ENCODE measurements at regions not wholly inside any gene's neighbourhood (a gene's known extent, or its start where the extent isn't known, plus 50 kb on each side); places are given as distances from the start of the nearest gene placed in this dataset.

- no peak for DNase-seq (ENCODE audit: low read depth)
- H3K4me3 ChIP-seq (ENCODE audit: low read depth, low read length), result no peak overlapping the region
Measured at GRCh38 chr1:216913976-216914375, 190.7 kb upstream of the ESRRG start.

DNA sequence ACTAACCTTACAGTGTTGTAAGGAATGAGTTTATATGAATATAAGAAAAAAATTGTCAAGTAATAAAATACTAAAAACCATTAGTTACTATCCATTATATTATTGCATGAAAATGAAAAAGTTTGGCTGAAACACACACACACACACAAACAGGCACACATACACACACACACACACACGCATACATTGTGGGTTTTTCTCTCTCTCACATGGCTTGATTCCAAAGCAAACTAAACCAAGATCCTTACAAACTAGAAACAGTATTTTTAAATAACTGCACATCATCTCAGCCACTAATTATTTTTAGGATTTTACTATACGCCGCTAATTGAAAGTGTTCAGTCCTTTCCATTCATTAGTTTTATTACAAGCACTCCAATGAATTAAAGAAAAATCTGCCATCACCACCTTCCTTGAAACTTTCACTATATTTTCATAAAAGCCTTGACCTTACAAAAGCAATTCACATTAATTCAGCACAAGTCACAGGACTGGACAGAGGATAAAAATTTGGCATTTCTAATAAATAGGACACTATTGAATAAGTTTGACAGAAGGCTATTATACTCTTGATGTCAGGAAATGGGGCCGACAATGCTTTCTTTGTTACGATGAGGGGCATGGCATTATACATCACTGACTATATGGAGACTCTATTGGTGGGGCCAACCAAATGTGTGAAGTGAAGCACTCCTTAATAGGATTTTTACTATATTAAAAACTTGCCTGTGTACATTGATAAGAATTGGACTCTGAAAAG, 187.0 kb upstream of the ESRRG start:
- peak; percentile 38 for DNase-seq (ENCODE audit: low read depth)
- no peak overlapping the region for H3K4me3 ChIP-seq (ENCODE audit: low read depth, low read length)

- H3K4me3 ChIP-seq (ENCODE audit: low read depth, low read length), result no peak overlapping the region
- DNase-seq (ENCODE audit: low read depth), result no peak
Measured at GRCh38 chr1:216908126-216908525, 184.9 kb upstream of the ESRRG start.

- H3K4me3 ChIP-seq (ENCODE audit: low read depth, low read length), result no peak overlapping the region
- DNase-seq (ENCODE audit: low read depth), result no peak
Measured at GRCh38 chr1:216907100-216907499, 183.9 kb upstream of the ESRRG start.

- DNase-seq (ENCODE audit: low read depth), result no peak
- H3K4me3 ChIP-seq (ENCODE audit: low read depth, low read length), result no peak overlapping the region
Measured at GRCh38 chr1:216905781-216906180, 182.6 kb upstream of the ESRRG start.

DNA sequence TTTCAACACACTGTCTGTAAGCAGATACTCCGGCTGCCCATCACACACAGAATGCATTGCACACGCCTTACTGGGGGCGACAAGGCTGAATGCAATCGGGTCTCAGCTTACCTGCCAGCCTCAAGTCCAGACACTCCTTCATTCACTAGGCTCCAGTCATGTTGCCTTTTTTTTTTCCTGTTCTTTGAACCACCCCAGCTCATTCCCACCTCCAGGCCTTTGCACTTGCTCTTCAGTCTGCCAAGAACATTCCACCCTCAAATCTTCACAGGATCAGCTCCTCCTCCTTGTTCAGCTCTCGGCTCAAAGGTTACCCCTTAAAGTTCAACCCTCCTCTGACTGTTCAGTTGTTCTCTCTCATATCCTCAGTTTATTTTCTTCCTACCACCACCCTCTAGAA, 181.9 kb upstream of the ESRRG start:
- H3K4me3 ChIP-seq (ENCODE audit: low read depth, low read length), result no peak overlapping the region
- DNase-seq (ENCODE audit: low read depth), result no peak

GRCh38 chr1:216904471-216904870, 181.2 kb upstream of the ESRRG start:
- DNase-seq (ENCODE audit: low read depth), result no peak

DNA sequence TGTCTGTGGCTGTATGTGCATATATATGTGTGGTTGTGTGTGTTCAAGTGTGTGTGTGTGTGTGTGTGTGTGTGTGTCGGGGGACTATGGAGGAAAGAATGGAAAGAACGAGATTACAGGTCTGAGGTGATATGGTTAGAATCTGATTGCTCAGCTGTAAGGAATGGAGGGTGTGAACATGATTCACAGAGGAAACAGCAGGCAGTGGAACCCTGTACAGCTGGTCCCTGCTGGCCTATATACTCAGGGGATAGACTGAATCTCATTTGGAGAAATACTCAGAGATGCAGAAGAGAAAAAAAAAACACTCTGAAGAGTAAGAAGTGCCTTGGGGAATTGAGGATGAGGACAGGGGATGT, 180.1 kb upstream of the ESRRG start:
- no peak overlapping the region for H3K4me3 ChIP-seq (ENCODE audit: low read depth, low read length)
- peak; percentile 33 for DNase-seq (ENCODE audit: low read depth)

More at GRCh38 chr1:216904471-216904870, 181.2 kb upstream of the ESRRG start:
- H3K4me3 ChIP-seq (ENCODE audit: low read depth, low read length), result no peak overlapping the region

GRCh38 chr1:216902669-216903381, 179.6 kb upstream of the ESRRG start:
- peak; percentile 41 for DNase-seq (ENCODE audit: low read depth)
- H3K4me3 ChIP-seq (ENCODE audit: low read depth, low read length), result no peak overlapping the region

DNA sequence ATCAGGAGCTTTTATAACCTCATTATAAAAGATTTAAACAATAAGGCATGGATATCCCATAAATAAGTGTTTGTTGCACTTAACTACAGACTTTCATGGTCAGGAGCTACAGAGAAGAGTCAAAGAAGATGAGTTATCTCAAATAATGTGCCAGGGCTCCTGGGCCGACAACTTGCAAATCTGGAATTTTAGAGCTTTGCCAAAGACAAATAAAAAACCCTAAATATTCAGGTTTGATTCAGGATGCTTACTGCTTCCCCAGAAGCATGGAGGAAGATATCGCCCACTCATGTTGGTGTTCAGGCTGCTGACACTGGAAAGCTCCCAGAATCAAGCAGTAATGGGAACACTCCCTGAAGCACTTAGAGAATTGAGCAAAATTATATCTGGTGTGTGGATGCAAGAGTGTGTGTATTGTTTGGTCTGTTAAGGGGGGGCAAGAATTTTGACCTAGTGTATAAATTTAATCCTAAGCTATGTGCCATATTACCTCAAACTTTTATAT, 176.9 kb upstream of the ESRRG start:
- no peak overlapping the region for H3K4me3 ChIP-seq (ENCODE audit: low read depth, low read length)
- DNase-seq (ENCODE audit: low read depth), result no peak

DNA sequence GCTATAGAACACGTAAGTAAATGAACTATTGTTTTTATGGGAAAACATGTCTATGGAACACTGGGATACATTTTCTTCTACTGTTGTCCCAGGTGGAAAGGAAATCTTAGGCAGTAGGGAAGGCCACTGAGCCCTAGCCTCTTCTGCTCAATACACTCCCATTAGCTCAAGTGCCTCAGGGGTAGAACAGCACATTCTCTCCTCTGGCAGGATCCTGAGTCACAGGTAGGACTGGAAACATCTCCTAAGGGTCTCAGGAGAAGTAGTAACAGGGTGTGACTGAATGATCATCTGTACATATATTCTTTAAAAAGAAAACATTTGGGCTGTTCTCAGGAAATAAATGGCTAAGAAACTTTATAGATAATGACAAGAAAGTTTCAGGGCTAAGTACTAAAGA, 175.6 kb upstream of the ESRRG start:
- no peak for DNase-seq (ENCODE audit: low read depth)
- no peak overlapping the region for H3K4me3 ChIP-seq (ENCODE audit: low read depth, low read length)

- no peak for DNase-seq (ENCODE audit: low read depth)
- no peak overlapping the region for H3K4me3 ChIP-seq (ENCODE audit: low read depth, low read length)
Measured at GRCh38 chr1:216896146-216896545, 172.9 kb upstream of the ESRRG start.

GRCh38 chr1:216894494-216894893, 171.3 kb upstream of the ESRRG start:
- H3K4me3 ChIP-seq (ENCODE audit: low read depth, low read length), result no peak overlapping the region
- DNase-seq (ENCODE audit: low read depth), result no peak

DNA sequence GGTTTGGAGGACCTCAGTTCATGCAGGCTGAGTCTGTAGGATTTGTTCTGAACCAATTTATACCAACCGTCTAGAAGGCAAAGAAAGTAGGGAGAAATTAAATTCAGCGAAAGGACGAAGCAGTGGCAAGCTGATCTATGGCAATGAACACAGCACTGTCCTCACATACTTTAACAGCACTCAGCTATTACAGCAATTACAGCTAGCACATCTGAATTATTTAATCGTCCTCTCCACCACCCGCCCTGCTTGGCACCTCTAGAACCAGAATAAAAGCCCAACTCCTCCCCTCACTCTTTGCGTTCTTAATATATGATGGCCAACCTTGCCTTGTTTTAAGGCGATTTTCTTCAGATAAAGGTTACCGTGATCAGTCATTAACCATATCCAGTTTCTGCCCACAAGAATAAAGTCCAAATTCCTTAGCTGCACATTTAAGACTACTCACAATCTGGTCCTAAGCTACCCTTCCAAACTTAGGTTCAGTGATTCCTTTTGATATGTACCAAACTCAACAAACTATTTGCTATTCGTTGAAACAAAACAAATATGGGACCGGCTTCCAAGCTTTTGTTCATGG, 169.4 kb upstream of the ESRRG start:
- no peak overlapping the region for H3K4me3 ChIP-seq (ENCODE audit: low read depth, low read length)
- no peak for DNase-seq (ENCODE audit: low read depth)

DNA sequence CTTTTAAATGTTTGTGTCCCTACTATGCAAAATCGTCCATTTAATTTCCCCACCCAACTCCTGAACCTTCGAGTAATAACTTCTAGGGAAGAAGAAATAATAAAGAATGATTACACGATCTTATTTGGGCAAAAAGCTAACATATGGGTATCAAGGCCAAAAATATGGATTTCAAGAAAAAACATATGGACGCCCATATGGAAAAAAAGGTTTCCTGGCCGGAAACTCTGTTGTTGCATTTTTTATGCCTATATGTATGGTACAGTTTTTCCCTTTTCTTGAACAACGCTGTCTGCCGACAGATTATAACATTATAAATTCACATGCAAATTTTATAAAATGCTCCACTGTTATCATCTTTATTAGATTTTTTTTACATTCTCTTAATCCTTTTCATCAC, 167.6 kb upstream of the ESRRG start:
- no peak overlapping the region for H3K4me3 ChIP-seq (ENCODE audit: low read depth, low read length)
- no peak for DNase-seq (ENCODE audit: low read depth)

DNA sequence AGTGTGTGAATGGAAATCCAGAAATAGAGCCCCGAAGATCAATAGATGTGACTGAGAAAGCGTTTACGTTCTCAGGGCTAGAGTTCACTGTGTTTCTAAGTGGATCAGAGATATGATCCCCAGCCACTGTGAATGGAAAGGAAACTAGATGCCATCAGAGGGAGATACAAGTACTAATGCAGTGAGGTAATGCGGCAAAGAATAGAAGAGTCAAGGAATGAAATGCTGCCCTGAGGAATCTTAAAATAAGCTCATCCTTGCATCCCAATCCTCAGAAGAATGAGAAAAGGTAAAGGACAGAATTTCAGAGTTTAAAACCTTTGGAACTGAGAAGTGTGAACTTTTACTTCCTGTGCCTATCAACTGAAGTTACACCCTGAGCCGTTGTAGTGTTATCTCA, 165.5 kb upstream of the ESRRG start:
- DNase-seq (ENCODE audit: low read depth), result no peak
- no peak overlapping the region for H3K4me3 ChIP-seq (ENCODE audit: low read depth, low read length)

GRCh38 chr1:216887032-216887431, 163.8 kb upstream of the ESRRG start:
- no peak for DNase-seq (ENCODE audit: low read depth)
- H3K4me3 ChIP-seq (ENCODE audit: low read depth, low read length), result no peak overlapping the region

GRCh38 chr1:216884614-216885229, 161.5 kb upstream of the ESRRG start:
- DNase-seq (ENCODE audit: low read depth), result no peak
- H3K4me3 ChIP-seq (ENCODE audit: low read depth, low read length), result no peak overlapping the region

GRCh38 chr1:216883518-216883917, 160.3 kb upstream of the ESRRG start:
- H3K4me3 ChIP-seq (ENCODE audit: low read depth, low read length), result no peak overlapping the region
- DNase-seq (ENCODE audit: low read depth), result no peak

GRCh38 chr1:216881695-216882094, 158.5 kb upstream of the ESRRG start:
- DNase-seq (ENCODE audit: low read depth), result no peak
- no peak overlapping the region for H3K4me3 ChIP-seq (ENCODE audit: low read depth, low read length)
